ENCODE measurements at regions not wholly inside any gene's neighbourhood (a gene's known extent, or its start where the extent isn't known, plus 50 kb on each side); places are given as distances from the start of the nearest gene placed in this dataset.

GRCh38 chr4:107379054-107379869 lies 340.8 kb downstream of the PAPSS1 start:
- CTCF ChIA-PET: no interaction called here

More at GRCh38 chr4:107379054-107379869, 340.8 kb downstream of the PAPSS1 start:
- Histone ChIP-seq H3K4me2 (ENCODE audit: insufficient read depth, low read length) (no peak overlapping the region), H3K4me3 (replicated peaks in 1 of 3; ENCODE audit: insufficient read depth in 1 of 3, low read depth in 1 of 3, low read length in 3 of 3) (no peak overlapping the region), H3K79me2 (ENCODE audit: control insufficient read depth, insufficient read depth, low read length) (no peaks in the 10 kb centered on the region), H4K20me1 (replicated peaks; ENCODE audit: control insufficient read depth, extremely low read depth, insufficient read depth, low read length) (no peaks in the 10 kb centered on the region), H3K36me3 (ENCODE audit: control insufficient read depth in 2 of 2, extremely low read depth in 1 of 2, insufficient read depth in 2 of 2, low read length in 2 of 2) (no peaks in the 10 kb centered on the region), H3K9me1 (replicated peaks; ENCODE audit: control insufficient read depth, extremely low read depth, insufficient read depth, low read length) (no peaks in the 10 kb centered on the region), H2AFZ (ENCODE audit: low read depth, low read length) (no peak overlapping the region), H3K4me1 (ENCODE audit: control insufficient read depth, extremely low read depth, insufficient read depth, low read length) (no peaks in the 10 kb centered on the region), H3K27me3 (ENCODE audit: control insufficient read depth in 2 of 2, insufficient read depth in 2 of 2, low read length in 2 of 2) (no peaks in the 10 kb centered on the region), H3K27ac (ENCODE audit: insufficient read depth, low read depth, low read length) (no peak overlapping the region), H3K9me3 (replicated peaks; ENCODE audit: control insufficient read depth, insufficient read depth, low read length) (no peaks in the 10 kb centered on the region), H3K9ac (replicated peaks; ENCODE audit: extremely low read depth, insufficient read depth, low read length) (no peak overlapping the region)
- intact Hi-C loops (cut with micrococcal nuclease) (no loop called here), dilution Hi-C loops (cut with MboI; ENCODE audit: extremely low pct_ligation_motif_present, low sequenced_read_pairs) (no loop called here)
- DNase-seq (ENCODE audit: low read depth, low spot score): peak; percentile 11
- POLR2A ChIA-PET: no interaction called here
- no peak for FAIRE-seq
- BruUV-seq (replicated peaks): no TSS peak
- TF ChIP-seq JUN (IDR thresholded peaks at IDR 0.05; ENCODE audit: borderline replicate concordance, insufficient read depth, insufficient read length, low read depth) (no peak), GATA2 (IDR thresholded peaks at IDR 0.05; ENCODE audit: insufficient read depth, insufficient read length, low read depth, low read length) (no peak), CTCF (IDR thresholded peaks at IDR 0.05; ENCODE audit: extremely low read depth in 1 of 2, insufficient read depth in 1 of 2, low read depth in 1 of 2, low read length in 2 of 2) (no peak), POLR2AphosphoS5 (IDR thresholded peaks at IDR 0.05; ENCODE audit: insufficient read depth, low read depth, low read length) (no peak), POLR2A (IDR thresholded peaks at IDR 0.05; ENCODE audit: low read depth, low read length) (no peak), MYC (IDR thresholded peaks at IDR 0.05; ENCODE audit: low read depth, low read length) (no peak), FOS (IDR thresholded peaks at IDR 0.05; ENCODE audit: borderline replicate concordance, insufficient read depth, low read length) (no peak), MAX (IDR thresholded peaks at IDR 0.05; ENCODE audit: insufficient read depth, insufficient read length) (no peak)
